Stimulated activated CD4-positive, alpha-beta T cell treated with anti-CD3 and anti-CD28 coated beads, Interleukin-2, amount 100 ng/mL, for 48 hours (primary cell): ENCODE measurements at regions not wholly inside any gene's neighbourhood (a gene's known extent, or its start where the extent isn't known, plus 50 kb on each side); places are given as distances from the start of the nearest gene placed in this dataset.

Source experiments
- DNase-seq, 2 donors: peaks; one replicate each; pipeline ENCODE4 v3.0.0-alpha.2; 2020

GRCh38 chr10:117933036-117933435 is 113.7 kb downstream of the RAB11FIP2 start:
- no peak for DNase-seq

GRCh38 chr10:117934477-117934876 is 112.3 kb downstream of the RAB11FIP2 start:
- DNase-seq = no peak

DNA sequence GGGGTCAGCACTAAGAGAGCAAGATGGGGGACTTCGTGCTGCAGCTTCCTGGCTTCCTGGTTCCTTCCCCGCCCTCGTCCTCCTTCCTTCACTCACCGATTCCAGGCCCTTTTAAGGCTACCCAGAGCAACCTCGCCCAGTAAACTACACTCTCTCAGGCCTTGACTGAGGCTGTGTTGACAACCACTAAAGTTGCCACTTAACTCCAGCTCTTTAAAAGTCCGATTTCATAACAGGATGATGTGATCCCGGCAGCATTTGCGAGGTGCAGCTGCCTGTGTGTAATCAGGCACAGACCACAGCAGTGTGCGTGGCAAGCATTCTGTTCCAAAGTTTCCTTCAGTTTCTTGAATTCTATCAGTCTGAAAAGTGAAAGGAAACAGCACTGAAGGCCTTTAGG is 110.6 kb downstream of the RAB11FIP2 start:
- DNase-seq = no peak

GRCh38 chr10:117936566-117936965 is 110.2 kb downstream of the RAB11FIP2 start:
- DNase-seq = no peak

DNA sequence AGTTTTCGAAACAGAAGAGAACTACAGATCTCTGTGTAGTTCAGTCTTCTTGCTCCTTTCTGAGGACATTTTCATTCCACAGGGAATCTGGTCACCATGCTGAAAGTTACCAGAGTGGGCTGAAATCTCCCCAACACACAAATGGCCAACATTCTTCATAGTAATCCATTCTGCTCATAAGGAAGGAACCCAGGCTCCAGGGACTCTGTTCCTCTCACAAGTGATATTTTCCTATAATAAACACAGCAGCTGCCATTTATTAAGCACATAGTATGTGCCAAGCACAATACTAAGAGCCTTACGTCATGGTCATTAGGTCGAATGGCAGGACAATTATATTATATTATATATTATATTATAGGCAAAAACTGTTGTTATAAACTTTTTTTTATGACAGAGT is 109.8 kb downstream of the RAB11FIP2 start:
- DNase-seq = no peak

- no peak for DNase-seq
Observed at GRCh38 chr10:117938104-117938503, 108.6 kb downstream of the RAB11FIP2 start.

DNA sequence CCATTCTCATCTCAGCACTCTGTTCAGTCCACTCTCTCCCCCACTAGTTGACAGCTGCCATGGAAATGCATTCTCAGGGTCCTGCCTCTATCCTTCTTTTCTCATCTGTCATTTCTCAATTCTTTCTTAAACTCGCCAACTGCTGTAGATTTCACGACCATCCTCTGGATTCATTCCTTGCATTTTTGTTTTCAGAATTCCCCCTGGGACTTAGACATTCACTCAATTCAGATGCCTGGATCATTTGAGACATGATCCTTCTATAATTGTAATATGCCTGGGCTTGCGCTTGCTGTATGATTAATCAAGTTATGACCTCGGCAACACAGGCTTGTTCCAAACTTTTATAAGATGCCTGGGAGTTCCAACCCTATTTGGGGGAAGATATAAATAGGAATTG is 104.5 kb downstream of the RAB11FIP2 start:
- DNase-seq = no peak

DNA sequence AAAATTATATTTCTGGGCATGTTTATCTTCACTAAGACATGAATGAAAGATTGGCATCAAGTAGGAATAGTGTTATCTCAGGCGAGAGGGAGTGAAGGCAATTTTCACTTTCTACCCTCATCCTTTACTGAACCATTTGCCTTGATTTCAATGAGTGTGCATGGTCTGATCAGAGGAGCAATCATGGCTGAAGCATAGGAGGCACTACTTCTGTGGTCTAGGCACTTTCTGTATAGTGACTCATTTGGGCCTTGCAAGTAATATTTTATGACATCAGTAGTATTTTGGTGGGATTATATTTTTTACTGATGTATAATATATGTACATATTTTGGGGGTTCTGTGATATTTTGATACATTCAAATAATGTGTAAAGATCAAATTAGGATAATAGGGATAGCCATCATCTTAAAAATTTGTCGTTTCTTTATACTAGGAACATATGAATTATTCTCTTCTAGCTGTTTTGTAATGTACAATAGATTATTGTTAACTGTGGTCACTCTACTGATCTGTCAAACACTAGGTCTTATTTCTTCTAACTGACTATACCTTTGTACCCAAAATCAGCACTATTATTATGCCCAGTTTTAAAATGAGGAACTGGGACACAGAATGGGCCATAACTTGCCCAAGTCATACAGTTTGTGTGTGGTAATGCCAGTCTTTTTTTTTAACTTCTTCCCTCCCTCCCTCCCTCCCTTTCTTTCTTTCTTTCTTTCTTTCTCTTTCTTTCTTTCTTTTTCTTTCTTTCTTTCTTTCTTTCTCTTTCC is 101.9 kb downstream of the RAB11FIP2 start:
- no peak for DNase-seq

DNA sequence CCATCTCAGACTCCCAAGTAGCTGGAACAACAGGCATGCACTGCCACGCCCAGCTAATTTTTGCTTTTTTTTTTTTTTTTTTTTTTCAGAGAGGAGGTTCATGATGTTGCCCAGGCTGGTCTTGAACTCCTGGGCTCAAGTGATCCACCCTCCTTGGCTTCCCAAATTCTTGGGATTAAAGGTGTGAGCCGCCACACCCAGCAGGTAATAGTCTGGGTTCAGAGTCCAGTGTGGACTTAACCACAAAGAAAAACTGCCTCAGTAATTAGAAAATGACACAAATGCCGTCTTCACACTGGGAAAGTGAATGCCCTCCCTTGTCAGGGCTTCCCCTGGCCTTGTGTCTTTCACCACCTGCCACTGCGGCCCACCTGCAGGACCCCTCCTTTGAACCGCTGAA is 101.1 kb downstream of the RAB11FIP2 start:
- no peak for DNase-seq

DNA sequence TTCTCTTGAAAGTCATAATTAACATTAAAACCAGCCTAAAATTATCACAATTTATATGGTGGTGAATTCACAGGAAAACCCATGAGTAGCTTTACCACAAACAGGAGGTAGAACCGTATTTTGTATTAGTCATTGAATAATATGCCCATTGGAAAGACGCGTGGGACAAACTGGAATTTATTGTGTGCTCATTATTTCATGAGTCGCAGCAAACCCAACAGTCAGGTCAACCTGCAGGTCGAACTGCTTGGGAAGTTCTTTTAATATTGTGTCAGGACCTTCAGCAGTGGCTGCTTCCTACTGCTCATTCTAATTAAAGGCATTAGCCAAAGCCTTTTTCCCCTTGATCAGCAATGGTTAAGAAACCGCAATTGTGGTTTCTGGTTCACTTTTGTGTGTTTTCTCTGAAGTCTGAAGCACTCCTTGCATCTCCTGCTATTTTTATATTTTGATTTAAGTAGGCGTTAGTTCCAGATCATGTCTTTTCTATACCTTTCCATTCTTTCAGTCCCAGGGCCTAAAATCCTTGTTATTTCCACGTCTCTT is 100.1 kb downstream of the RAB11FIP2 start:
- DNase-seq = no peak

- DNase-seq = no peak
Observed at GRCh38 chr10:117948493-117948892, 98.2 kb downstream of the RAB11FIP2 start.

- DNase-seq = no peak
Observed at GRCh38 chr10:117950408-117950807, 96.3 kb downstream of the RAB11FIP2 start.
